Prostate gland (tissue), 2 donors: ENCODE measurements at regions not wholly inside any gene's neighbourhood (a gene's known extent, or its start where the extent isn't known, plus 50 kb on each side); places are given as distances from the start of the nearest gene placed in this dataset.

Source experiments
- DNase-seq: peaks from one replicate; pipeline ENCODE4 v3.0.0-alpha.2; 2019; ENCODE audit warnings: low spot score
- H3K27ac ChIP-seq, 2 donors: fragments of 200-600 bp; sonication (generic); 2 replicates each; pipeline ENCODE4 v1.5.1; 2017 to 2019
- H3K27me3 ChIP-seq: fragments of 200-600 bp; sonication (generic); replicated peaks from 2 replicates; pipeline ENCODE4 v1.5.1; 2019; ENCODE audit not compliant: insufficient read depth
- H3K36me3 ChIP-seq, 2 donors: fragments of 200-600 bp; sonication (generic); 1 replicate in 1 of 2; 2 replicates in 1 of 2; pipeline versions ENCODE4 v1.5.1 to v1.8.1; 2017 to 2019
- H3K4me1 ChIP-seq: fragments of 200-600 bp; sonication (generic); replicated peaks from 2 replicates; pipeline ENCODE4 v1.5.1; 2019
- H3K4me3 ChIP-seq, 2 donors: fragments of 200-600 bp; sonication (generic); 2 replicates each; pipeline ENCODE4 v1.5.1; 2017 to 2019
- H3K9me3 ChIP-seq: fragments of 200-600 bp; sonication (generic); 2 replicates; pipeline ENCODE4 v1.5.1; 2017
- POLR2A ChIP-seq: fragments of 450-650 bp; IDR thresholded peaks from one replicate; pipeline ENCODE4 v1.6.1; 2016; ENCODE audit warnings: antibody characterized with exemption, mild to moderate bottlenecking
- POLR2AphosphoS5 ChIP-seq: sonication (generic); formaldehyde crosslinking; IDR thresholded peaks from one replicate; pipeline ENCODE4 v1.6.1; 2017; ENCODE audit warnings: antibody characterized with exemption
- WGBS: methylation state at CpG from one replicate; pipeline ENCODE4 v1.1.5; 2018; 5-methylcytosine and 5-hydroxymethylcytosine counted together
- intact Hi-C: fragments of 100-400 bp; cut with DNase I; formaldehyde crosslinking; loops from one replicate; pipeline ENCODE4 v1.14.2; 2022
- TF ChIP-seq, protein P1 (sequence below), 4 experiments: fragments of 200-600 bp in 2 of 4; fragments of 450-650 bp in 2 of 4; sonication (generic) in 2 of 4; IDR thresholded peaks; 1 replicate in 3 of 4; 2 replicates in 1 of 4; pipeline ENCODE4 v1.5.1; 2016 to 2019; ENCODE audit warnings: antibody characterized with exemption in 4 of 4, mild to moderate bottlenecking in 2 of 4, moderate library complexity in 2 of 4

DNA sequence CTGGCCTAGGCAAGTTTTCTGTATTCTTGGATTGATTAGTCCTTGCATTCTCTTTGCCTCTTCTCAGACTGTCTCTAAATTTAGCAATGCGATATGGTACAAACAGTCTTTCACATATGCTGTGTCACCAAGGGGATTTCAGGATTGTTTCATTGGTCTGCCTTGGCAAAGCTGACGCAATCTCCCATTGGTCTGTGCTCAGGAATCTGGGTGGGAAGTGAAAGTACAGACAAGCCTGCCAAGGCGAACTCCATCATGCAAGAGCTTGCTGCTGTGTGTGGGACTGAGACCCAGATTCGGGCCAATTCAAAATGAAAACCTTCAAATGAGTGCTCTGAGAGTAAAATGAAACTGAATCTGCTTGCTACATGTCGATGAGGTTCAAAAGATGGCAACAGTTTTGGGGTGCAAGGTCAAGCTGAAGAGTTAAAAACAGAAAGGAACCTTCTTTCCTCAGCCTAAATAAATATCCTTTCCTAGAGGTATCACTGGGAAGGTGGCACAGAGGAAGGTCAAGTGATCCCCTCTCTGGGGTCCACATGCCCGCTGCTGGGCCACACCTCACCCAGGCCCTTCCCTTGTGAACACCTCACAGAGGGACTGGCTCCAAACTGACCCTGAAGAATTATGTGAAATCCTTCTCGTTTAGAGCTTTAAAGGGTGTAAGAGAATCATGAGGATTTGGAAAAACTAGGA lies 198.8 kb upstream of the PREP start:
- intact Hi-C loops: loop anchor here (10.0 kb wide), 1 partner anchor 107 kb away; no protein-coding TSS in a partner anchor
- Histone ChIP-seq H3K9me3 (no peaks in the 10 kb centered on the region), H3K36me3 (no peaks in the 10 kb centered on the region), H3K27ac (peak overlapping the region; percentile 36 to 52), H3K27me3 (no peaks in the 10 kb centered on the region), H3K4me1 (peaks cover 7% of the 10 kb centered on the region), H3K4me3 (no peak overlapping the region)
- WGBS: 32% methylated on average over 7 of the region's 7 CpGs
- DNase-seq: peak; percentile 79
- peak; percentile 80 for TF ChIP-seq POLR2AphosphoS5
- TF ChIP-seq POLR2A: no peak

DNA sequence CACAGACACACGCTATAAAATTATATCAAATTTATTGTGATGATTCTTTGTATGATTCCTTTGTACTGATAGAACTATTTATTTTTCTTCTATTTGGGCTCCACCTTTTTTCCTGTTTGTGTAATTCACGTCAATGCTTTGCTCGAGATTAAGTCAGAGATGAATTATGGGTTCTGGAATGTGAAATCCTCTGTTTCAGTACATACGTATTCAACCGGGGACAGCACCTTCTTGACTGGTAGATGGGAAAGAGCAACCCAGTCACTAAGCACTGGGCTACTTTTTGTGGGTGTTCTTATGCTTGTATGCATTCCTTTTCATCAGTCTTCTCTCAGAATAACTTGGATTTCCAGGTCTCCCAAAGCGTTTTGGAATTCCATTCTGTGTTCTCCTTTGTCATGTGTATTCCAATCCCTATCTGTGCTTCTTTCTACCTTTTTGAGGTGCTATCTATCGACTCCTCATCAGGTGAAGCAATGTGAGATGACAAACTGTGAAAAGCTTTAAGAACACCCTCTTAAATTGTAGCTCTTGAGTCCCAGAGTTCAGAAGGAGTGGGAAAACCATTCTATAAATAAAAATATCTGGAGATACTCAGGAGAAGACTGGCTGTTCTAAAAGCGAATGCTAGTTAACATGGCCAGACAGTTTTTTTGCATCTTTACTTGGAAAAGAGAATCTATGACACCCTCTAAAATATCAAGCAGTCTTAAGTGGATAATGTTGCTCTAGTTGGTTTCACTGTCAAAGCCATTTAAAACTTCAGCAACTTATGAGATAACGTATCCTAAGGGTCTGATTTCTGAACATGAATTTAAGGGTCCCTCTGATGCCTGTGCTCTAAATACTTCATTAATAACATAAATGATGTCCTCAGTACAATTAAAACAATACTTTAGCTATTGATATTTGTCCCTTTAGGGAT lies 197.7 kb upstream of the PREP start:
- intact Hi-C loops: loop anchor here (10.0 kb wide), 1 partner anchor 106 kb away; no protein-coding TSS in a partner anchor
- H3K4me3 ChIP-seq: no peak overlapping the region
- no peaks in the 10 kb centered on the region for H3K27me3 ChIP-seq
- peak overlapping the region; percentile 36 to 52 for H3K27ac ChIP-seq
- TF ChIP-seq, protein P1, sequence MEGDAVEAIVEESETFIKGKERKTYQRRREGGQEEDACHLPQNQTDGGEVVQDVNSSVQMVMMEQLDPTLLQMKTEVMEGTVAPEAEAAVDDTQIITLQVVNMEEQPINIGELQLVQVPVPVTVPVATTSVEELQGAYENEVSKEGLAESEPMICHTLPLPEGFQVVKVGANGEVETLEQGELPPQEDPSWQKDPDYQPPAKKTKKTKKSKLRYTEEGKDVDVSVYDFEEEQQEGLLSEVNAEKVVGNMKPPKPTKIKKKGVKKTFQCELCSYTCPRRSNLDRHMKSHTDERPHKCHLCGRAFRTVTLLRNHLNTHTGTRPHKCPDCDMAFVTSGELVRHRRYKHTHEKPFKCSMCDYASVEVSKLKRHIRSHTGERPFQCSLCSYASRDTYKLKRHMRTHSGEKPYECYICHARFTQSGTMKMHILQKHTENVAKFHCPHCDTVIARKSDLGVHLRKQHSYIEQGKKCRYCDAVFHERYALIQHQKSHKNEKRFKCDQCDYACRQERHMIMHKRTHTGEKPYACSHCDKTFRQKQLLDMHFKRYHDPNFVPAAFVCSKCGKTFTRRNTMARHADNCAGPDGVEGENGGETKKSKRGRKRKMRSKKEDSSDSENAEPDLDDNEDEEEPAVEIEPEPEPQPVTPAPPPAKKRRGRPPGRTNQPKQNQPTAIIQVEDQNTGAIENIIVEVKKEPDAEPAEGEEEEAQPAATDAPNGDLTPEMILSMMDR (IDR thresholded peaks at IDR 0.05): no peak
- TF ChIP-seq POLR2AphosphoS5: peak; percentile 37
- 73% methylated on average over 9 of the region's 9 CpGs for WGBS
- no peaks in the 10 kb centered on the region for H3K36me3 ChIP-seq
- H3K9me3 ChIP-seq: no peaks in the 10 kb centered on the region
- DNase-seq: no peak
- H3K4me1 ChIP-seq: peaks cover 13% of the 10 kb centered on the region

DNA sequence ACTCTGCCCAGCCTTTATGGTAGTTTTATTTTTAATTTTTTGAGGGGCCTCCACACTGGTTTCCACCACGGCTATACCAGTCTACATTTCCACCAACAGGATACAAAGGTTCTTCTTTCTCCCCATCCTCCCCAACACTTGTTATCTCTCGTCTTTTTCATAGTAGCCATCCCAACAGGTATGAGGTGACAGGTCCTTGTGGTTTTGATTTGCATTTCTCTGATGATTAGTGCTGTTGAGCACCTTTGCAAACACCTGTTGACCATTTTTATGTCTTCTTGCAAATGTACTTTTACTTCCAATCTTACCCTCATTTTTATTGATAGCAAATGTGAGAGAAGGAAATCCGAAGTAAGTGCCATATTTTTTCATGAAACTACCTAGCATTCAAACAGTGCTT lies 195.4 kb upstream of the PREP start:
- Histone ChIP-seq H3K4me1 (peaks cover 22% of the 10 kb centered on the region), H3K36me3 (no peaks in the 10 kb centered on the region), H3K4me3 (no peak overlapping the region), H3K27me3 (no peaks in the 10 kb centered on the region), H3K27ac (no peak overlapping the region), H3K9me3 (no peaks in the 10 kb centered on the region)
- 92% methylated on average over 3 of the region's 3 CpGs for WGBS
- intact Hi-C loops: no loop called here
- no peak for DNase-seq
- TF ChIP-seq POLR2A: no peak
- TF ChIP-seq, protein P1 (IDR thresholded peaks at IDR 0.05): no peak
- no peak for TF ChIP-seq POLR2AphosphoS5

DNA sequence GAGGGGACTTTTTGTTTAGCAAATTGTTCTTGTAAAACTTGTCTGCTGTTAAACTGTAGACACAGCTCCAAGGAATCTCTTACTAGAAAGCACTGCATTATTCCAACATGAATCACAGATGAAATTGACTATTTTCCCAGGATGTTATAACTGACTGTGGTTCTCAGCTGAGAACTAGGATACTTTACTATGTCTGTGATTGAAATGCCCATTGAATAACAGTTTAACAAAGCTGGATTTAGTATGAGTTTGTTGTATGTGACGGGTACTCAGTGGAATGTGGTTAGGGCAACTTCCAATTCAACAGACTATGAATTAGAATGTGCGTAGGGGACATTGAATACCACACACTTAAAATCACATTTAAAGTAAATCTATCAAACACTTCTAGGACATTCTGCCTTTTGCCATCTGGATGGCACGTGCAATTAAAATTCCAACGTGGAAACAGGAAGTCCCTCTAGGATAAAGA lies 193.4 kb upstream of the PREP start:
- no peak overlapping the region for H3K4me3 ChIP-seq
- no peak overlapping the region for H3K27ac ChIP-seq
- TF ChIP-seq, protein P1 (IDR thresholded peaks at IDR 0.05): no peak
- TF ChIP-seq POLR2AphosphoS5: peak; percentile 74
- no peaks in the 10 kb centered on the region for H3K27me3 ChIP-seq
- no peaks in the 10 kb centered on the region for H3K9me3 ChIP-seq
- intact Hi-C loops: no loop called here
- WGBS: 6% methylated on average over 4 of the region's 4 CpGs
- peaks cover 19% of the 10 kb centered on the region for H3K4me1 ChIP-seq
- DNase-seq: no peak
- no peaks in the 10 kb centered on the region for H3K36me3 ChIP-seq

DNA sequence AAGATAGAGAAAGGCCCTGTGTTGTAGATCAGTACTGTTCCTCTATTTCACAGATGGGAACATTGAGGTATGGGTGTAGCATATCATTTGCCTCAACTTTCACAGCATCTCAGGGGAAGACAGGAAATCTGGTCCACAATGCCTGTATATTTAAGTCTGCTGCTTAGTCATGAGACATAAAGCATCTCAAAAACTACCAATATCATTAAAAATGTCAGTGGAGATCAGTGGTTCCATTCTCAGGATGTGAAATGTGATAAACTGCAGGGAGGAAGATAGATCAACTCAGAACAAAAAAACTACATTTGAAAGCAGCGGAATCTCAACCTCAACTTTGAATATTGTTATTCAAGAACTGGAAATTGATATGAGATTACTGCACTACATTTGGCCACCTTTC lies 192.9 kb upstream of the PREP start:
- Histone ChIP-seq H3K27ac (no peak overlapping the region), H3K4me3 (no peak overlapping the region), H3K36me3 (no peaks in the 10 kb centered on the region), H3K27me3 (no peaks in the 10 kb centered on the region), H3K9me3 (no peaks in the 10 kb centered on the region), H3K4me1 (peaks cover 19% of the 10 kb centered on the region)
- no peak for TF ChIP-seq POLR2AphosphoS5
- no peak for TF ChIP-seq POLR2A
- TF ChIP-seq, protein P1 (IDR thresholded peaks at IDR 0.05): no peak
- no peak for DNase-seq
- intact Hi-C loops: no loop called here
- 47% methylated on average over 1 of the region's 1 CpG for WGBS
